HUES48 (cell line): ENCODE measurements at regions not wholly inside any gene's neighbourhood (a gene's known extent, or its start where the extent isn't known, plus 50 kb on each side); places are given as distances from the start of the nearest gene placed in this dataset.

Source experiments
- H3K27ac ChIP-seq: one replicate; pipeline ENCODE4 v1.7.0; 2013; ENCODE audit warnings: low read depth, low read length, inconsistent platforms
- H3K27me3 ChIP-seq: 2 replicates; pipeline ENCODE4 v1.6.1; 2013; ENCODE audit warnings: mild to moderate bottlenecking, low read length; ENCODE audit not compliant: control insufficient read depth, insufficient read depth
- H3K36me3 ChIP-seq: 2 replicates; pipeline ENCODE4 v1.6.1; 2013; ENCODE audit warnings: low read length; ENCODE audit not compliant: control insufficient read depth, insufficient read depth
- H3K4me1 ChIP-seq: 2 replicates; pipeline ENCODE4 v1.6.1; 2013; ENCODE audit warnings: mild to moderate bottlenecking, low read length; ENCODE audit not compliant: control insufficient read depth, insufficient read depth
- H3K4me3 ChIP-seq: 2 replicates; pipeline ENCODE4 v1.5.1; 2013; ENCODE audit warnings: mild to moderate bottlenecking, low read depth, low read length
- H3K9ac ChIP-seq: 2 replicates; pipeline ENCODE4 v1.6.1; 2013; ENCODE audit warnings: mild to moderate bottlenecking, low read depth, low read length, moderate library complexity
- H3K9me3 ChIP-seq: 2 replicates; pipeline ENCODE4 v1.6.1; 2013; ENCODE audit warnings: low read length; ENCODE audit not compliant: control insufficient read depth, insufficient read depth

DNA sequence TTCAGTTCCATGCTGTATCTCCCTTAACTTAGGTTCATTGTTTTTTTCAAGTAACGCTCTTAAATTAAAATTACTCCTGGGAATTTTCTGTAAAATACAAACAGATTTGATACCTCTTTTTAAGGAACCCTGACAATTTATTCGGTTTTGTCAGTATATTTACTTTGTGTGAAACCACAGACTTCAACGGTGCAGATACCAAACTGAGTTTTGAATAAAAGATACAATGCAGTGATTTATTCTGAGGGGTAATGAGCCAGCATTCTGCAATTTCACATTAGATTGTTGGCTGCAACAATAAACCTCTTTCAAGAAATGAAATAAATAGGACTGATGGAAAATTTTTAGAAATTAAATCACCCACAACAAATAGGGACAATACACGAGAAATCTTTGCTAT lies 308.6 kb upstream of the EDIL3 start:
- Histone ChIP-seq H3K27ac (no peak overlapping the region), H3K9me3 (no peaks in the 10 kb centered on the region), H3K36me3 (no peaks in the 10 kb centered on the region)

DNA sequence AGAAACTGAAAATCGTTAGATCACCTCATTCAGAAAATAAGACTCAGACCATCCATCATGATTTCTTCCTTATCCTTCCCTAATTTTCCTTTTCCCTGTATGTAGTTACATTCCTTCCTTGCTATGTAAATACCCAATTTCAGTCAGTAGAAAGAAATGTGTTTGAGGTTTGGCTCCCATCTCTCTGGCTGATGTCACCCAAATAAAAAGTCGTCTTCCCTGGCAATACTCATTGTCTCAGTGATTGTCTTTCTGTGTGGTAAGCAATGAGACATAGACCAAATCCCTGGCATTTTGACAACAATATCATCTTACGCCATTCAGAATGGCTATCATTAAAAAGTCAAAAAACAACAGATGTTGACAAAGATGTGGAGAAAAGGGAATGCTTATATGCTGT lies 303.9 kb upstream of the EDIL3 start:
- Histone ChIP-seq H3K4me1 (no peaks in the 10 kb centered on the region), H3K27ac (no peak overlapping the region), H3K9ac (no peak overlapping the region), H3K4me3 (no peak overlapping the region), H3K36me3 (no peaks in the 10 kb centered on the region), H3K27me3 (no peaks in the 10 kb centered on the region), H3K9me3 (no peaks in the 10 kb centered on the region)

More for the DNA sequence above, 308.6 kb upstream of the EDIL3 start:
- Histone ChIP-seq H3K4me1 (no peaks in the 10 kb centered on the region), H3K27me3 (no peaks in the 10 kb centered on the region), H3K9ac (no peak overlapping the region), H3K4me3 (no peak overlapping the region)

- no peaks in the 10 kb centered on the region for H3K9me3 ChIP-seq
These were observed 300.6 kb upstream of the EDIL3 start for GRCh38 chr5:84685121-84685894.

DNA sequence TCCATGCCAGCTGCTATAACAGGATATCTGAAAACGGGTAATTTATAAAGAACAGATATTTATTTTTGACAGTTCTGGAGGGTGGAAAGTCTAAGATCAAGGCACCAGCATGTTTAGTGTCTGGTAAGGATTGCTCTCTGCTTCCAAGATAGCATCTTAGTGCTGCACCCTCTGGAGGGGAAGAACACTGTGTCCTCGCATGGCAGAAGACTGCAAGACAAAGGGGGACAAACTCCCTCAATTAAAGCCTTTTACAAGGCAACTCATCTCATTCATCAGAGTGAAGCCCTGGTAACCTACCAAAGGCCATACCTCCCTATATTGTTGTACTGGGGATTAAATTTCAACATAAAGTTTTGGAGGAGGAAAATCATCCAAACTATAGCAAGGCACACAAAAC lies 298.9 kb upstream of the EDIL3 start:
- H3K27ac ChIP-seq: no peak overlapping the region
- H3K4me1 ChIP-seq: no peaks in the 10 kb centered on the region
- no peaks in the 10 kb centered on the region for H3K9me3 ChIP-seq
- no peaks in the 10 kb centered on the region for H3K27me3 ChIP-seq
- no peak overlapping the region; the same call in 1 of the 2 replicates for H3K9ac ChIP-seq
- no peak overlapping the region for H3K4me3 ChIP-seq
- no peaks in the 10 kb centered on the region for H3K36me3 ChIP-seq

More at GRCh38 chr5:84685121-84685894, 300.6 kb upstream of the EDIL3 start:
- no peaks in the 10 kb centered on the region for H3K4me1 ChIP-seq
- no peaks in the 10 kb centered on the region for H3K36me3 ChIP-seq
- H3K9ac ChIP-seq: no peak overlapping the region
- H3K27ac ChIP-seq: no peak overlapping the region
- no peak overlapping the region for H3K4me3 ChIP-seq
- no peaks in the 10 kb centered on the region for H3K27me3 ChIP-seq

GRCh38 chr5:84682531-84682930 lies 297.9 kb upstream of the EDIL3 start:
- H3K4me3 ChIP-seq: no peak overlapping the region

GRCh38 chr5:84680908-84681307 lies 296.2 kb upstream of the EDIL3 start:
- H3K4me1 ChIP-seq: no peaks in the 10 kb centered on the region
- H3K36me3 ChIP-seq: no peaks in the 10 kb centered on the region
- H3K4me3 ChIP-seq: no peak overlapping the region
- H3K27ac ChIP-seq: no peak overlapping the region
- H3K9ac ChIP-seq: no peak overlapping the region
- no peaks in the 10 kb centered on the region for H3K27me3 ChIP-seq
- no peaks in the 10 kb centered on the region for H3K9me3 ChIP-seq

More at GRCh38 chr5:84682531-84682930, 297.9 kb upstream of the EDIL3 start:
- Histone ChIP-seq H3K27me3 (no peaks in the 10 kb centered on the region), H3K27ac (no peak overlapping the region), H3K9ac (no peak overlapping the region), H3K9me3 (no peaks in the 10 kb centered on the region), H3K36me3 (no peaks in the 10 kb centered on the region), H3K4me1 (no peaks in the 10 kb centered on the region)

- no peak overlapping the region for H3K9ac ChIP-seq
- H3K4me1 ChIP-seq: no peaks in the 10 kb centered on the region
- H3K27me3 ChIP-seq: no peaks in the 10 kb centered on the region
- H3K36me3 ChIP-seq: no peaks in the 10 kb centered on the region
- H3K9me3 ChIP-seq: peaks cover 16% of the 10 kb centered on the region
- no peak overlapping the region for H3K4me3 ChIP-seq
- H3K27ac ChIP-seq: no peak overlapping the region
These were observed 289.1 kb upstream of the EDIL3 start for GRCh38 chr5:84673785-84674184.

DNA sequence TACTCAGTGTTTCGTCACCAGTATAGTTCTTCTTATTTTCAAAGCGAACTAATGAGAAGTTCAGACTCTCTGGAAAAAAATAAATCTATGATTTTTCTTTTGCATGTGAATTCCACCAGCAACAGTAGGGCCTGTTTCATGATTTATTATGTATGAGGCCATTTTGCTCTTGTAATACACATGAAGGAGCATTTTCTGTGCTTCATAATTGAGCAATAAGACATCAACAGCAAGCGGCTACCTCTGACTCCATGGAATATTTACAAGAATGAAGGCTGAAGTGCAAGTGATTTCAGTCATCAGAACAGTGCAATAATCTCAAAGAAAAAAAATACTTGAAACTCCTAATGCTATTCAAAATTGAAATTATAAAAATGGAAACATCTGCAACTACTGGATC lies 282.9 kb upstream of the EDIL3 start:
- Histone ChIP-seq H3K9me3 (peaks cover 16% of the 10 kb centered on the region), H3K27ac (no peak overlapping the region)

DNA sequence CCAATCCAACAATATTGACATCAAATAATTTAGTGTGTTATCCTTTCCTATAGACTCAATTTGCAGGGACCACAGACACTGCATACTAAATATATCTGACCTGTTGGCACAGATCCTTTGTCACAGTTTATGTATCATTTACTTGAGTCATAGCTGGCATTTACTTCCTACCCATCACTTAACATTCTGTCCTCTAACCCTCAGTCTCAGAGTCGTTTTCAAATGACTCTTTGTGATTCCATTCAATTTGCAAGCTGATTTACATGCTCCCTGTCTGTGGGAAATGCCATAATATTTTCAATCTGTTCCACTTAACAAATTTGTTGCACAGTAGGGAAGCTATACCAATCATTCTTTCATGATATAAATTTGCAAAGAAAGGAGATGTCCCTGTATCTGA lies 265.7 kb upstream of the EDIL3 start:
- H3K9ac ChIP-seq: no peak overlapping the region
- no peak overlapping the region for H3K4me3 ChIP-seq
- H3K27me3 ChIP-seq: no peaks in the 10 kb centered on the region
- peaks cover 19% of the 10 kb centered on the region for H3K4me1 ChIP-seq
- no peaks in the 10 kb centered on the region for H3K9me3 ChIP-seq
- H3K27ac ChIP-seq: no peak overlapping the region
- no peaks in the 10 kb centered on the region for H3K36me3 ChIP-seq

More for the DNA sequence above, 282.9 kb upstream of the EDIL3 start:
- Histone ChIP-seq H3K36me3 (no peaks in the 10 kb centered on the region), H3K27me3 (no peaks in the 10 kb centered on the region), H3K4me1 (no peaks in the 10 kb centered on the region), H3K4me3 (no peak overlapping the region), H3K9ac (no peak overlapping the region)

- H3K4me1 ChIP-seq: peaks cover 19% of the 10 kb centered on the region
- no peaks in the 10 kb centered on the region for H3K27me3 ChIP-seq
- H3K9me3 ChIP-seq: no peaks in the 10 kb centered on the region
- H3K27ac ChIP-seq: no peak overlapping the region
- H3K9ac ChIP-seq: no peak overlapping the region
- H3K36me3 ChIP-seq: no peaks in the 10 kb centered on the region
- H3K4me3 ChIP-seq: no peak overlapping the region
These were observed 262.9 kb upstream of the EDIL3 start for GRCh38 chr5:84647581-84647980.

DNA sequence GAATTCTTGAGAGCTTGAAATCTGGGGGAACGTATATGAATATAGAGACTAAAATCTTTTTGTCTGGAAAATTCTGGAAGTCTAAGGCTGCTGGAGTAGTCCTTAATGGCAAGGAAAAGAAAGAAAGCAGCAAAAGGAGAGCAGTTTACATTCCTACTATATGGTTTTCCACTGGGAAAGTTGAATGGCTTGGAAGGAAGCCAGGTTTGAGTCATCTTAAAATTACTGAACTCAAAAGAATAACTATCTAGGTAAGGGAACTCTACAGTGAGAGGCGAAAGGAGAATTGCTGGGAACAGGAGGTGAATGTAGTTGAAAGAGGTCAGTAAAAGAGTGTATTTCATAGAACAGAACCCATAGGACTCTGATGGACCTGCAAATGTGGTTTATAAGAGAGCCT lies 258.1 kb upstream of the EDIL3 start:
- H3K27me3 ChIP-seq: no peaks in the 10 kb centered on the region
- no peaks in the 10 kb centered on the region for H3K4me1 ChIP-seq
- H3K27ac ChIP-seq: no peak overlapping the region
- H3K9ac ChIP-seq: no peak overlapping the region
- no peaks in the 10 kb centered on the region for H3K36me3 ChIP-seq
- H3K4me3 ChIP-seq: no peak overlapping the region
- H3K9me3 ChIP-seq: no peaks in the 10 kb centered on the region
